GM21737 (cell line): ENCODE measurements at regions not wholly inside any gene's neighbourhood (a gene's known extent, or its start where the extent isn't known, plus 50 kb on each side); places are given as distances from the start of the nearest gene placed in this dataset.

Experiments
- ATAC-seq: cut with Tn5 transposase; IDR thresholded peaks from one replicate; pipeline ENCODE4 v1.9.1; 2021; ENCODE audit warnings: mild to moderate bottlenecking, moderate library complexity; ENCODE audit not compliant: unreplicated experiment

GRCh38 chr22:19621373-19622060 lies 92.8 kb upstream of the SEPTIN5 start:
- ATAC-seq: no peak

- ATAC-seq: no peak
Observed at GRCh38 chr22:19622061-19622441, 92.3 kb upstream of the SEPTIN5 start.

- no peak for ATAC-seq
Observed at GRCh38 chr22:19625331-19626041, 88.8 kb upstream of the SEPTIN5 start.

DNA sequence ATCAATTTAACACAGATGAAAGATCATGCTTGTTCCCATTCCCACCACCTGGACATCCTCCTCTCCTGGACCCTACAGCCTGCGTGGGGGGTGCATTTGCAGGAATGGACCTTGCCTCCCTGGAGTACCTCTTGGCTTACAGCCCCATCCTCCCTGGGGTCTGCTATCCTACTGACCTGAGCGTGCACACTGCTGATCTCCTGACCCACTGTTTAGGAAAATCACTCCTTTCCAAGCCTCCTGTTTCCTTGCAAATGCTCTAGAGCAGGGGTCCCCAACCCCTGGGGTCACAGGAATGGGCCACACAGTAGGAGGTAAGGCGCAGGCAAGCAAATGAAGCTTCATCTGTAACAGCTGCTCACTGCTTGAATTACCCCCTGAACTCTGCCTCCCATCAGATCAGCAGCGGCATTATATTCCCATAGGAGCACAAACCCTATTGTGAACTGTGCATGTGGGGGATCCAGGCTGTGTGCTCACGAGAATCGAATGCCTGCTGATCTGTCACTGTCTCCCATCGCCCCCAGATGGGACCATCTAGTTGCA lies 88.2 kb upstream of the SEPTIN5 start:
- ATAC-seq: no peak

DNA sequence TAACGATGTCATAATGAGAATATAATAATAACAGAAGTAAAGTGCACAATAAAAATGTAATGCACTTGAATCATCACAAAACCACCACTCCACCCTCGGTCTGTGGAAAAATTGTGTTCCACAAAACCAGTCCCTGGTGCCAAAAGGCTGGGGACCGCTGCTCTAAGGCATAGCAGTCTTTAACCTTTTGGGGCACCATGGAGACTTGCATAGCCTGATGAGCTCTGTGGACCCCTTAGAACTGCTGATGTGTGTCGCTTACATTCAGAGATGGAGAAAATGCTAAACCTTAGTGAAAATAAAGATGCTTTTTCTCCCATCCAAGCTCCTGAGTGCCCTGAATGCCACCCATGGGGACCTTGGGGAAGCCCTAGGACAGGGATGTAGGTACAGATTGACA lies 87.6 kb upstream of the SEPTIN5 start:
- ATAC-seq: no peak

GRCh38 chr22:19628038-19628776 lies 86.1 kb upstream of the SEPTIN5 start:
- ATAC-seq: no peak

DNA sequence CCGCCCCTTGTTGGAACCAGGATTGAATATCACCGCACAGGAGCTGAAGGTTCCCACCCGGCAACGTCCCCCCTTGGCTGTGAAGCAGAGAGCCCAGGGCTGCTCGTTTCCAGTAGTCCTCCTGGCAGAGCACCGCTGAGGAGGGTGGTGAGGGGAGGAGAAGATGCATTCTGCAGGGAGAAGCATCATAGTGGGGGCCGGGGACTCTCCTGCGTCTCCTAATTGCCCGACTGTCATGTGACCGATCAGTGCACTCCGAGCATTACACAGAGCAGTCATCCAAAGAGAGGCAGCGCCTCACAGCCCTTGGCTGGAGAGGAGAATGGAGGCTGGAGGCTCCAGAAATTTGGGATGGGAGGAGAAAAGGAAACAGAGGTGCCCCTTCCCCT lies 85.0 kb upstream of the SEPTIN5 start:
- ATAC-seq: no peak

- no peak for ATAC-seq
Observed at GRCh38 chr22:19629720-19630419, 84.4 kb upstream of the SEPTIN5 start.

DNA sequence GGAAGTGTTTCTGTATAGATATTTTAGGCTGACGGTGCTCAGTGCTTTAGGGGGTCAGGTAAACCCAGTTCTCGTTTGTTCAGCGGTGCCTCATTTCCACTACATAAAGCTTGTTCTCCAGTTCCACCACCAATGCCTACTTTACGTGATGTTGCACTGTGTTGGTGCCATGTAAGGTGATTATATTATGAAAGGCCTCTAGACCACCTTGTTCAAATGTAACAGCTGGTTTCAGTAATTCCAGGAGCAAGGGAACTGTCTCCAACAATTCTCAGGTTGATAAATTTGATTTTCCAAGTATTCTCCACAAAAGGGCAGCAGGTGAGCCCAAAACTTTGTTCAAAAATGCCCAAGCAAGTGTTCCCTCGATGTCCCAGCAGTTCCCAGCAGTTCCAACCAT lies 83.7 kb upstream of the SEPTIN5 start:
- ATAC-seq: no peak

GRCh38 chr22:19631899-19632667 lies 82.2 kb upstream of the SEPTIN5 start:
- no peak for ATAC-seq

DNA sequence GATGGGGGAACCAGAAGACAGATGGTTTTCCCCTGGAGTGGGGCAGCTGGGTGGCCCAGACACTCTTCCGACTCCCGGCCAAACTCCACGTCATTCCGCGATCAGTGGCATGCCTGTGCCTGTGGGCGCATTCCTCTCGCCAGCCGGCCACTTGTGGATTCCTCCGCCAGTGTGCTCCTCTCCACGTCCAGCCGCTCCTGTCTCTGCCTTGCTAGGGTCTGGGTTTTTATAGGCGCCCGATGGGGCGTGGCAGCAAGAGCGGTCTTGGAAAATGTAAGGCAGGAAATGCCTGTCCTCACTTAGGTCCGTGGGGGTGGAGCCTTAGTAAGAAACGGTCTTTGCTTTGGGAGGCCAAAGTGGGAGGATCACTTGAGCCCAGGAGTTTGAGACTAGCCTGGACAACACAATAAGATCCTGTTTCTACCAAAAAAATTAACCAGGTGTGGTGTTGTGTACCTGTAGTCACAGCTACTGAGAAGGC lies 81.6 kb upstream of the SEPTIN5 start:
- no peak for ATAC-seq

GRCh38 chr22:19634226-19634975 lies 79.9 kb upstream of the SEPTIN5 start:
- no peak for ATAC-seq

- ATAC-seq: no peak
Observed at GRCh38 chr22:19635644-19636043, 78.7 kb upstream of the SEPTIN5 start.

GRCh38 chr22:19636696-19637407 lies 77.5 kb upstream of the SEPTIN5 start:
- ATAC-seq: no peak

- ATAC-seq: no peak
Observed at GRCh38 chr22:19637408-19638281, 76.7 kb upstream of the SEPTIN5 start.

GRCh38 chr22:19638282-19639015 lies 75.9 kb upstream of the SEPTIN5 start:
- ATAC-seq: no peak

DNA sequence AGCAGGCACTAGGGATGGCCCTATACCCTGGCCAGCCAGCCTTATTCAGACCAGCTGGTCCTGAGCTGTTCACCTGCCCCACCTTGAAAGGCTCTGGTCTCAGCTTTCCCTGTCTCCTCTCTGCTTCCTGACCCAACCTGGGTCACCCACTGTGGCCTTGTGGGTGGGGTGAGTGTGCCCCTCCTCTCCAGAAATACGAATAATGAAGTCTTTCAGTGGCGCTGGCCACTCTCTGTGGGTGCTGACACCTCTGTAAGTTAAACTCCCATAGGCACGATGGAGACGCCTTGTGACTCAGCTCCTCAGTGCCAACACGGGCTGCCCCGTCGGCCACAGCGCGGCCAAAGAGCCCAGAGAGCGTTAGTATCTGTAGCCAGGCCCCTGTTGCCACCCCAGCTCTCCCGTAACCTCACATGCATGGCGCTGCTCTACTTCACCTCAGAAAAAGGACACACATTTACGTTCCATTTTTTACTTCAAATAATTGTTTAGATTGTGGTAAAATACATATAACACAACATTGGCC lies 74.6 kb upstream of the SEPTIN5 start:
- ATAC-seq: no peak
